Muscle layer of duodenum (tissue), 2 donors: ENCODE measurements at regions not wholly inside any gene's neighbourhood (a gene's known extent, or its start where the extent isn't known, plus 50 kb on each side); places are given as distances from the start of the nearest gene placed in this dataset.

Experiments used
- H3K27ac ChIP-seq: one replicate; pipeline ENCODE4 v1.7.0; 2013; ENCODE audit warnings: mild to moderate bottlenecking, low read length
- H3K27me3 ChIP-seq: one replicate; pipeline ENCODE4 v1.7.0; 2013; ENCODE audit warnings: low read depth, mild to moderate bottlenecking, control low read depth, low read length
- H3K36me3 ChIP-seq, 2 donors: one replicate each; pipeline ENCODE4 v1.7.0; 2013; ENCODE audit warnings: low read length in 2 of 2, control low read depth in 1 of 2, mild to moderate bottlenecking in 1 of 2; ENCODE audit not compliant: insufficient read depth in 2 of 2, control insufficient read depth in 1 of 2
- H3K4me1 ChIP-seq, 2 donors: one replicate each; pipeline ENCODE4 v1.7.0; 2013; ENCODE audit warnings: low read length in 2 of 2, mild to moderate bottlenecking in 2 of 2, control low read depth in 1 of 2, moderate library complexity in 1 of 2; ENCODE audit not compliant: insufficient read depth in 2 of 2, control insufficient read depth in 1 of 2
- H3K4me3 ChIP-seq, 2 donors: one replicate each; pipeline ENCODE4 v1.7.0; 2013; ENCODE audit warnings: low read length in 2 of 2, low read depth in 1 of 2, mild to moderate bottlenecking in 1 of 2
- H3K9me3 ChIP-seq, 2 donors: one replicate each; pipeline ENCODE4 v1.7.0; 2013; ENCODE audit warnings: low read length in 2 of 2, control low read depth in 1 of 2, mild to moderate bottlenecking in 1 of 2; ENCODE audit not compliant: control insufficient read depth in 1 of 2
- donor health status: healthy.

GRCh38 chr2:17095340-17095739 is 422.9 kb downstream of the RAD51AP2 start:
- no peak overlapping the region for H3K27ac ChIP-seq
- H3K36me3 ChIP-seq = no peaks in the 10 kb centered on the region
- no peaks in the 10 kb centered on the region for H3K4me1 ChIP-seq
- H3K9me3 ChIP-seq = no peaks in the 10 kb centered on the region
- H3K4me3 ChIP-seq = no peak overlapping the region
- no peaks in the 10 kb centered on the region for H3K27me3 ChIP-seq

- no peaks in the 10 kb centered on the region for H3K36me3 ChIP-seq
- H3K27me3 ChIP-seq = no peaks in the 10 kb centered on the region
- H3K4me3 ChIP-seq = no peak overlapping the region
- H3K27ac ChIP-seq = no peak overlapping the region
- no peaks in the 10 kb centered on the region for H3K4me1 ChIP-seq
- no peaks in the 10 kb centered on the region for H3K9me3 ChIP-seq
Measured at GRCh38 chr2:17093712-17094111, 424.5 kb downstream of the RAD51AP2 start.

GRCh38 chr2:17086990-17087389 is 421.4 kb upstream of the CYRIA start:
- Histone ChIP-seq H3K27me3 (no peaks in the 10 kb centered on the region), H3K27ac (no peak overlapping the region), H3K4me3 (no peak overlapping the region), H3K9me3 (no peaks in the 10 kb centered on the region), H3K4me1 (no peaks in the 10 kb centered on the region), H3K36me3 (no peaks in the 10 kb centered on the region)

- Histone ChIP-seq H3K4me3 (no peak overlapping the region), H3K27me3 (no peaks in the 10 kb centered on the region), H3K4me1 (no peaks in the 10 kb centered on the region), H3K9me3 (no peaks in the 10 kb centered on the region), H3K27ac (no peak overlapping the region), H3K36me3 (no peaks in the 10 kb centered on the region)
Measured at GRCh38 chr2:17085546-17086202, 420.0 kb upstream of the CYRIA start.

- no peaks in the 10 kb centered on the region for H3K4me1 ChIP-seq
- H3K4me3 ChIP-seq = no peak overlapping the region
- H3K36me3 ChIP-seq = no peaks in the 10 kb centered on the region
- no peak overlapping the region for H3K27ac ChIP-seq
- H3K9me3 ChIP-seq = no peaks in the 10 kb centered on the region
- H3K27me3 ChIP-seq = no peaks in the 10 kb centered on the region
Measured at GRCh38 chr2:17084877-17085276, 419.2 kb upstream of the CYRIA start.

- H3K27me3 ChIP-seq = no peaks in the 10 kb centered on the region
- no peaks in the 10 kb centered on the region for H3K4me1 ChIP-seq
- no peak overlapping the region for H3K27ac ChIP-seq
- peaks cover 0 to 4% of the 10 kb centered on the region in 2 donors for H3K9me3 ChIP-seq
- H3K36me3 ChIP-seq = no peaks in the 10 kb centered on the region
- no peak overlapping the region for H3K4me3 ChIP-seq
Measured at GRCh38 chr2:17083902-17084301, 418.3 kb upstream of the CYRIA start.

- H3K27ac ChIP-seq = no peak overlapping the region
- no peaks in the 10 kb centered on the region for H3K4me1 ChIP-seq
- H3K4me3 ChIP-seq = peak overlapping the region in 1 of 2 donors; percentile 9
- no peaks in the 10 kb centered on the region for H3K27me3 ChIP-seq
- no peaks in the 10 kb centered on the region for H3K36me3 ChIP-seq
- H3K9me3 ChIP-seq = peaks cover 0 to 4% of the 10 kb centered on the region in 2 donors
Measured at GRCh38 chr2:17079262-17079661, 413.6 kb upstream of the CYRIA start.

- no peaks in the 10 kb centered on the region for H3K36me3 ChIP-seq
- H3K4me3 ChIP-seq = no peak overlapping the region
- no peaks in the 10 kb centered on the region for H3K27me3 ChIP-seq
- no peak overlapping the region for H3K27ac ChIP-seq
- peaks cover 0 to 4% of the 10 kb centered on the region in 2 donors for H3K9me3 ChIP-seq
- H3K4me1 ChIP-seq = no peaks in the 10 kb centered on the region
Measured at GRCh38 chr2:17076533-17076932, 410.9 kb upstream of the CYRIA start.

- no peak overlapping the region for H3K4me3 ChIP-seq
- no peak overlapping the region for H3K27ac ChIP-seq
- H3K36me3 ChIP-seq = no peaks in the 10 kb centered on the region
- no peaks in the 10 kb centered on the region for H3K4me1 ChIP-seq
- peaks cover 0 to 4% of the 10 kb centered on the region in 2 donors for H3K9me3 ChIP-seq
- H3K27me3 ChIP-seq = no peaks in the 10 kb centered on the region
Measured at GRCh38 chr2:17070711-17071110, 405.1 kb upstream of the CYRIA start.

GRCh38 chr2:17069564-17069963 is 403.9 kb upstream of the CYRIA start:
- Histone ChIP-seq H3K27me3 (no peaks in the 10 kb centered on the region), H3K27ac (no peak overlapping the region), H3K4me3 (no peak overlapping the region), H3K4me1 (no peaks in the 10 kb centered on the region), H3K9me3 (peaks cover 0 to 4% of the 10 kb centered on the region in 2 donors), H3K36me3 (no peaks in the 10 kb centered on the region)

GRCh38 chr2:17068021-17068420 is 402.4 kb upstream of the CYRIA start:
- Histone ChIP-seq H3K4me1 (no peaks in the 10 kb centered on the region), H3K9me3 (peaks cover 0 to 4% of the 10 kb centered on the region in 2 donors), H3K27ac (no peak overlapping the region), H3K27me3 (no peaks in the 10 kb centered on the region), H3K4me3 (no peak overlapping the region), H3K36me3 (no peaks in the 10 kb centered on the region)

- Histone ChIP-seq H3K9me3 (no peaks in the 10 kb centered on the region), H3K4me1 (no peaks in the 10 kb centered on the region), H3K4me3 (no peak overlapping the region), H3K27me3 (no peaks in the 10 kb centered on the region), H3K36me3 (no peaks in the 10 kb centered on the region), H3K27ac (no peak overlapping the region)
Measured at GRCh38 chr2:17065536-17065935, 399.9 kb upstream of the CYRIA start.
